ENCODE measurements at regions not wholly inside any gene's neighbourhood (a gene's known extent, or its start where the extent isn't known, plus 50 kb on each side); places are given as distances from the start of the nearest gene placed in this dataset.

DNA sequence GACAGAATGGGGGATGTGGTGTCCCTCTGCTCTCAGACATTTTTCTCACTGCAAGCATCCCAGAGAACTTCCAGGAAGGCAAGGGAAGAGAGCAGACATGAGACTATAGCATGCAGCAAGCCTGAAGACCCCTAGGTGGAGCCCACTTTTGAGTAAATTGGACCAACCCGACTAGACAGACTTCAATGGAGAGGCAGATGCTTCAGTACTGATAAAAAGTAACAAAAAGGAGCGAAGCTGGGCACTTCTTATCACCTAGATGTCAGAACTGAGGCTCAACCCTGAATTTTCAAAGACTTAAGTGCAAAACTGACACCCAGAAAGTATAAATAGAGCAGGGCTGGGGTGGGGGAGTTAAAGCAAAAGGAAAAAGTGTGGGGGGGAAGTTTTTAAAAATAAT lies 130.8 kb downstream of the PMP22 start:
- no peaks in the 10 kb centered on the region for H3K36me3 ChIP-seq (replicated peaks in 1 of 2; ENCODE audit: control insufficient read depth in 1 of 2, insufficient read depth in 2 of 2, low read length in 2 of 2)
- H3K27me3 ChIP-seq (ENCODE audit: control insufficient read depth in 2 of 2, insufficient read depth in 2 of 2, low read length in 2 of 2), result no peaks in the 10 kb centered on the region
- H3K27ac Mint-ChIP-seq, result no peak overlapping the region
- H3K4me1 Mint-ChIP-seq, result no peaks in the 10 kb centered on the region
- H3K4me1 ChIP-seq (ENCODE audit: control insufficient read depth in 1 of 2, insufficient read depth in 2 of 2, low read length in 2 of 2), result no peaks in the 10 kb centered on the region
- intact Hi-C loops (cut with micrococcal nuclease), result no loop called here
- no peak overlapping the region for H3K4me3 ChIP-seq (replicated peaks in 1 of 3; ENCODE audit: low read depth in 2 of 3, low read length in 3 of 3)
- H3K4me2 ChIP-seq (replicated peaks; ENCODE audit: extremely low read depth, low read length, poor library complexity, severe bottlenecking), result no peak overlapping the region
- H3K9me3 ChIP-seq (replicated peaks in 1 of 2; ENCODE audit: control insufficient read depth in 1 of 2, insufficient read depth in 1 of 2, low read length in 2 of 2), result peaks cover 0 to 4% of the 10 kb centered on the region in 2 donors
- no peak overlapping the region for H2AFZ ChIP-seq (ENCODE audit: insufficient read depth, low read depth, low read length, poor library complexity, severe bottlenecking)
- no peak for DNase-seq
- H3K36me3 Mint-ChIP-seq, result no peaks in the 10 kb centered on the region
- H4K20me1 ChIP-seq (ENCODE audit: insufficient read depth, low read length), result no peaks in the 10 kb centered on the region
- TF ChIP-seq, protein P1, sequence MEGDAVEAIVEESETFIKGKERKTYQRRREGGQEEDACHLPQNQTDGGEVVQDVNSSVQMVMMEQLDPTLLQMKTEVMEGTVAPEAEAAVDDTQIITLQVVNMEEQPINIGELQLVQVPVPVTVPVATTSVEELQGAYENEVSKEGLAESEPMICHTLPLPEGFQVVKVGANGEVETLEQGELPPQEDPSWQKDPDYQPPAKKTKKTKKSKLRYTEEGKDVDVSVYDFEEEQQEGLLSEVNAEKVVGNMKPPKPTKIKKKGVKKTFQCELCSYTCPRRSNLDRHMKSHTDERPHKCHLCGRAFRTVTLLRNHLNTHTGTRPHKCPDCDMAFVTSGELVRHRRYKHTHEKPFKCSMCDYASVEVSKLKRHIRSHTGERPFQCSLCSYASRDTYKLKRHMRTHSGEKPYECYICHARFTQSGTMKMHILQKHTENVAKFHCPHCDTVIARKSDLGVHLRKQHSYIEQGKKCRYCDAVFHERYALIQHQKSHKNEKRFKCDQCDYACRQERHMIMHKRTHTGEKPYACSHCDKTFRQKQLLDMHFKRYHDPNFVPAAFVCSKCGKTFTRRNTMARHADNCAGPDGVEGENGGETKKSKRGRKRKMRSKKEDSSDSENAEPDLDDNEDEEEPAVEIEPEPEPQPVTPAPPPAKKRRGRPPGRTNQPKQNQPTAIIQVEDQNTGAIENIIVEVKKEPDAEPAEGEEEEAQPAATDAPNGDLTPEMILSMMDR (IDR thresholded peaks at IDR 0.05), result no peak
- no CpG with 5 or more reads among the region's 2 CpGs for WGBS (ENCODE audit: insufficient coverage)
- H3K4me3 Mint-ChIP-seq, result no peak overlapping the region
- no peak overlapping the region for H3K27ac ChIP-seq (ENCODE audit: low read depth in 1 of 2, low read length in 2 of 2)
- H3K9me3 Mint-ChIP-seq, result peaks cover 3 to 11% (median 8%) of the 10 kb centered on the region in 7 donors
- no peaks in the 10 kb centered on the region for H3K79me2 ChIP-seq (ENCODE audit: insufficient read depth, low read length)
- H3K9ac ChIP-seq (ENCODE audit: insufficient read depth, low read length, poor library complexity, severe bottlenecking), result no peak overlapping the region
- peaks cover 5 to 9% (median 5%) of the 10 kb centered on the region in 3 donors for H3K27me3 Mint-ChIP-seq (ENCODE audit: low read depth in 3 of 3)

DNA sequence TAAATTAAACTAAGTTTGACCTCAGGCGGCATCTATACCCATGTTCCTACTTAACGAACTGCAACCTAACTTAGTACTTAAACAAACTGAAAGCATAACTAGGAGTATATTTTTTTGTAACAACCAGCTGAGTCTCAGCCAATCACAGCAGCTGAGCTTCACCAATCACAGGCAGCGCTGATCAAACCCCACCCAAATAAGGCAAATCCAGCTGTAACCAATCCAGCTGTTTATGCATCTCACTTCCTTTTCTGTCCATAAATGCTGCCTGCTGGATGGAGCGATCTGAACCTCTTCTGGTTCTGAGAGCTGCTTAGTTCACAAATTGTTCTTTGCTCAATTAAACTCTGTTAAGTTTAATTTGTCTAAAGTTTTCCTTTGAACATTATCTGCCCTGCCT lies 131.3 kb downstream of the PMP22 start:
- no peaks in the 10 kb centered on the region for H3K36me3 ChIP-seq (replicated peaks in 1 of 2; ENCODE audit: control insufficient read depth in 1 of 2, insufficient read depth in 2 of 2, low read length in 2 of 2)
- DNase-seq, result no peak
- no peak overlapping the region for H3K9ac ChIP-seq (ENCODE audit: insufficient read depth, low read length, poor library complexity, severe bottlenecking)
- H4K20me1 ChIP-seq (ENCODE audit: insufficient read depth, low read length), result no peaks in the 10 kb centered on the region
- intact Hi-C loops (cut with micrococcal nuclease), result no loop called here
- no CpG with 5 or more reads among the region's 4 CpGs for WGBS (ENCODE audit: insufficient coverage)
- peaks cover 0 to 4% of the 10 kb centered on the region in 2 donors for H3K9me3 ChIP-seq (replicated peaks in 1 of 2; ENCODE audit: control insufficient read depth in 1 of 2, insufficient read depth in 1 of 2, low read length in 2 of 2)
- no peak overlapping the region for H3K4me2 ChIP-seq (replicated peaks; ENCODE audit: extremely low read depth, low read length, poor library complexity, severe bottlenecking)
- Mint-ChIP-seq H3K9me3 (peaks cover 3 to 11% (median 8%) of the 10 kb centered on the region in 7 donors), H3K27me3 (ENCODE audit: low read depth in 3 of 3) (peaks cover 3 to 9% (median 5%) of the 10 kb centered on the region in 3 donors), H3K27ac (no peak overlapping the region), H3K36me3 (no peaks in the 10 kb centered on the region), H3K4me3 (no peak overlapping the region), H3K4me1 (no peaks in the 10 kb centered on the region)
- no peak overlapping the region for H3K27ac ChIP-seq (ENCODE audit: low read depth in 1 of 2, low read length in 2 of 2)
- H2AFZ ChIP-seq (ENCODE audit: insufficient read depth, low read depth, low read length, poor library complexity, severe bottlenecking), result no peak overlapping the region
- H3K79me2 ChIP-seq (ENCODE audit: insufficient read depth, low read length), result no peaks in the 10 kb centered on the region
- no peak overlapping the region for H3K4me3 ChIP-seq (replicated peaks in 1 of 3; ENCODE audit: low read depth in 2 of 3, low read length in 3 of 3)
- no peaks in the 10 kb centered on the region for H3K27me3 ChIP-seq (ENCODE audit: control insufficient read depth in 2 of 2, insufficient read depth in 2 of 2, low read length in 2 of 2)
- H3K4me1 ChIP-seq (ENCODE audit: control insufficient read depth in 1 of 2, insufficient read depth in 2 of 2, low read length in 2 of 2), result no peaks in the 10 kb centered on the region
- TF ChIP-seq, protein P1 (IDR thresholded peaks at IDR 0.05), result no peak
